Astrocyte of the cerebellum (primary cell): ENCODE measurements at regions not wholly inside any gene's neighbourhood (a gene's known extent, or its start where the extent isn't known, plus 50 kb on each side); places are given as distances from the start of the nearest gene placed in this dataset.

Source experiments
- DNase-seq: peaks from one replicate; pipeline ENCODE4 v3.0.0-alpha.2; 2011; ENCODE audit warnings: low read depth
- H3K4me3 ChIP-seq: 2 replicates; pipeline ENCODE4 v1.5.1; 2011; ENCODE audit warnings: mild to moderate bottlenecking, low read depth, low read length, moderate library complexity
- CTCF ChIP-seq: IDR thresholded peaks from 2 replicates; pipeline ENCODE4 v1.5.1; 2012; ENCODE audit warnings: low read length, low read depth, moderate library complexity, mild to moderate bottlenecking; ENCODE audit errors: missing control alignments
- in situ Hi-C: cut with HindIII; loops from 2 replicates; pipeline ENCODE4 v1.10.0; 2017; ENCODE audit warnings: low sequenced_read_pairs

- no peak for TF ChIP-seq CTCF
- no peak overlapping the region for H3K4me3 ChIP-seq
- DNase-seq, result no peak
- in situ Hi-C loops, result no loop called here
Measured at GRCh38 chr18:1014509-1014908, 109.8 kb downstream of the ADCYAP1 start.

GRCh38 chr18:1014951-1015624, 110.4 kb downstream of the ADCYAP1 start:
- in situ Hi-C loops, result loop anchor here (5.0 kb wide), 1 partner anchor 77 kb away; no protein-coding TSS in a partner anchor
- DNase-seq, result no peak
- H3K4me3 ChIP-seq, result no peak overlapping the region
- TF ChIP-seq CTCF, result peak; percentile 13

GRCh38 chr18:1015777-1016176, 111.1 kb downstream of the ADCYAP1 start:
- in situ Hi-C loops, result loop anchor here (5.0 kb wide), 1 partner anchor 77 kb away; no protein-coding TSS in a partner anchor
- no peak for DNase-seq
- no peak overlapping the region for H3K4me3 ChIP-seq
- no peak for TF ChIP-seq CTCF

- in situ Hi-C loops, result loop anchor here (5.0 kb wide), 1 partner anchor 75 kb away; no protein-coding TSS in a partner anchor
Measured at GRCh38 chr18:1017227-1018058, 112.8 kb downstream of the ADCYAP1 start.

DNA sequence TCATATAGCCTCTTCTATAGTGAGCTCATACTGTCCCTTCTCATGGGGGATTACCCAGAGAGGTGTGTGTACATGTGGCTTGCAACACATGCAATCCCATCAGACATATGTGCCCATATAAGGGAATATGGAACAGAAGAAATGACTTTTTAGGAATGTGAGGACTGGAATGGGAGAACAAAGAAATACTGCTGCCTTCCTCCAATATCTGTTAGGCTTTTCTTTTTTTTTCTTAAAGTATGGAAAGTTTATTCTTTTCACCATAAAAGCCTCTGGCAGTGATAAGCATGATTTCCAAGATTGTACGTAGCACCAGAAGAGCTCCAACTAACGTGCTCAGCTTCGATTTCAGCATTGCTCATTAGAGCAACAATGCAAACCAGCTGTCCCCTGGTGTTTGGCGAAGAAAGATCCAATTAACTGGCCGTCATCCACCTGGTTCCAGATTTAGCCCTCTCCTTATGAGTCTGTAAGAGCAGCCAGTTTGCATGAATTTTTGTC, 113.6 kb downstream of the ADCYAP1 start:
- DNase-seq, result peak; percentile 84
- in situ Hi-C loops, result loop anchor here (5.0 kb wide), 1 partner anchor 74 kb away; no protein-coding TSS in a partner anchor
- no peak overlapping the region for H3K4me3 ChIP-seq
- TF ChIP-seq CTCF, result no peak

More at GRCh38 chr18:1017227-1018058, 112.8 kb downstream of the ADCYAP1 start:
- peak; percentile 69 for DNase-seq
- no peak for TF ChIP-seq CTCF
- no peak overlapping the region for H3K4me3 ChIP-seq

- no peak overlapping the region for H3K4me3 ChIP-seq
- no peak for TF ChIP-seq CTCF
- in situ Hi-C loops, result loop anchor here (5.0 kb wide), 1 partner anchor 73 kb away; no protein-coding TSS in a partner anchor
- DNase-seq, result no peak
Measured at GRCh38 chr18:1019191-1019590, 114.5 kb downstream of the ADCYAP1 start.
